ENCODE measurements at regions not wholly inside any gene's neighbourhood (a gene's known extent, or its start where the extent isn't known, plus 50 kb on each side); places are given as distances from the start of the nearest gene placed in this dataset.
"Not testable (repeated sequence)": the region's sequence is repeated elsewhere in the genome, so short reads cannot be mapped to it uniquely, and the experiment has no call there.

DNA sequence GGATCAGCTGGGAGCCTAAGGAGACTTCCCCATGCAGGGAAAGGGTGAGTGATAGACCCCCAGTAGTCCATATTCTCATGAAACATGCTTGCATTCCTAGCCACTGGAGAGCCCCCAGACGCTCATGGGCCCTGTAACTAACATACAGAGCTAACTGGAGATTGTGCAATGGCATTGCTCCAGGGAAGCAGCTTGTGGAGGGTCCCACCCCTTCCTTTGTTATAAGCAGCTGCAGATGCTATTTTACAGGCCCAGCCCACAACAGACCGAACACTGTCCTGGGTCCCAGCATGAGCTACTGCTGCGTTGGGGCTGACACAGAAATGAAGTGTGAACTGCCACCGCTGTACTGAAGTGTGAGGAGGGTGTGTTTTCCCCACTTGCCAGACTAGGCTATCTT, 1465.7 kb upstream of the DIAPH2 start:
- no peak for DNase-seq

DNA sequence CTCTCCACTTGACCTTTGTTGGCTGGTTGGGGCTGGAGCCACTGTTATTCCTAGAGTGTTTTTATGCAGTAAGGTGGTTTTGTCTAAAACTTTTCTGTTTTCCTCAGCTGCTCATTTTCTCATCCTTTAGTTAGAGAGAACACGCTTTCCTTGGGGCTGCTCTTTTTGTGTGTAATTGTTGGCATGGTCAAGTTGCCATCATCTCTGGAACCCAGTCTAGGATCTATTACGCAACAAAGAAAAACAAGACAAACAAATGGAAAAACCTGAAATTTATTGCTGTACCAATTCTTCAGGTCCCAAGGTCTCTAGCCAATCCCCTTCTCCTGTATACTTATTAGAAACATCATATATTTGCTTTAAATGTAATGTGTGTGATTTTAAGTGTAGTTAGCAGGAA, 1436.3 kb upstream of the DIAPH2 start:
- no peak for DNase-seq

DNA sequence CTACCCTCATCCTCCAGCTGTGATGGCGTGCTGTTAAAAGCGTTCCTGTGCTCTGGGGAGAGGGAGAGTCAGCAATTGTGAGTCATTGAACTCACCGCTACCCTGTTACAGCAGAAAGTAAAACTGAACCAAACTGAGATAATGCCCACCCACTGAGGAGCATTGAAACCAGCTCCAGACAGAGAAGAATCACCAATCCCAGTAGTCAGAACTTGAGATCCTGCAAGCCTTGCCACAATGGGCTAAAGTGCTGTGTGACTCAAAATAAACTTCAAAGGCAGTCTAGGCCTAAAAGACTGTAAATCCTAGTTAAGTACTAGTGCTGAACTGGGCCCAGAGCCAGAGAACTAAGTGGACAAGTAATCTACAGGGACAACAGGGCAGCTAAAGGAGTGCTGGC, 1394.2 kb upstream of the DIAPH2 start:
- DNase-seq: no peak

DNA sequence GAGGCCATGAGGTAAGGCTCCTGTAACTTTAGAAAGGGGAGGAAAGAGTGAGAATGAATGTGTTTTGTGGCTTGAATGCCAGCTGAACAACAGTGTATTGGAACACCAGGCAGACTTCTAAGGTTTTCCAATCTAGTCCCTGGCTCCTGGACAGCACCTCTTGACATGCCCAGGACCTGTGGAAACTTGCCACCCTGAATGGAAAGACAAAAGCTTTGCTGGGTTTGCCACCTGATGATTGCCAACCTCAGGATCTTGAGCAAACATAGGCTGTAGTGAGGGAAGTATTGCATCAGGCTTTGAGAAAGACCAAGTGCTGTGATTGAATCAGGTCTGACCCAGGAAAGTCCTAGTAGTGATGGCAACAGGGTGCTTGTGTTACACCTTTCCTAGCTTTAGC, 1393.1 kb upstream of the DIAPH2 start:
- no peak for DNase-seq

DNA sequence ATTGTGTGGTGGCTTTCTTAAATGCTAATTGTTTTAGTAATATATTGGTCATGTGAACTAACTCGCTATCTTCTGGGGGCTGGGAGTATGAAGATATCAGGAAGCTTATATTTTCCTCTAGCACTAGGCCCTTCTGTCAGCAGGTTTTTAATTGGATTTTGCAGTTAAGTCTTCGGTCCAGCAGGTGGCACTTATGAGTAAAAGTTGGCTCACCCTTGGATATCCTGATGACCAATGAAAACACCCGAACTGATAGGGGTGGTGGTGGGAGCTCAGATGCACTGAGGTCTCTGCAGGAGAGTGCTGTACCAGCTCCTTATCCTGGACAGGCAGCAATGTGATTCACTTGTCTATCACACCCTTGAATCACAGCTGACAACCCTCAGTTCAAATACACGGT, 1365.8 kb upstream of the DIAPH2 start:
- no peak for DNase-seq

DNA sequence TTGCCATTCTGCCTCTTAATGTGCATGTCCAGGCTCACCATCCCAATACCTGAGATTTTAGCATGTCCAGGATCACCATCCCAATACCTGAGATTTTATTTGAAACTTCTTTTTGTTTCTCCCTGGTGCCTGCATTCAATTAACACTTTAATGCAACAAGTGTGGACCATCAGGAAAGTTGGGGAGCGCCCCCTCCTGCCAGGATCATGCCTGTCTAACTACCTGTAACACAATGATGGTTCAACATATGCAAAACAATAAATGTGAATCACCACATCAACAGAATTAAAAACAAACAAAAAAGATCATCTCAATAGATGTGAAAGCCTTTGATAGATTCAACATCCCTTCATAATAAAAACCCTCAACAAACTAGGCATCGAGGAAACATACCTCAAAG, 1359.5 kb upstream of the DIAPH2 start:
- no peak for DNase-seq

DNA sequence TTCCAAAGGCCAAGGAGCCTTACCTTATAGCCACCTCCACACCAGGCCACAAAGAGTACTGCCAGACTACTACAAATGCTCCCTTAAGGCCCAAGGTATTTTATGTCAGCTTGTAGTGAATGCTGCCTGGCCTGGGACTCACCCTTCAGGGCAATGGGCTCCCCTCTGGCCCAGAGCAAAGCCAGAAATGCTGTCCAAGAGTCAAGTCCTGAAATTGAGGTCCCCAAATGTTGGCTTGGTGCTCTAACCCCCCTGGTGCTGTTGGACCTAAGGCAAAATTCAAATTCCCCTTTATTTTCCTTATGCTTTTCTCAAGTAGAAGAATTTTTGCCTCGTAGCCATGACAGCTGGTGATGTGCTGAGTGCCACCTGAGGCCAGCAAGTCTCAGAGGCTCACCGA, 1354.3 kb upstream of the DIAPH2 start:
- DNase-seq: no peak

DNA sequence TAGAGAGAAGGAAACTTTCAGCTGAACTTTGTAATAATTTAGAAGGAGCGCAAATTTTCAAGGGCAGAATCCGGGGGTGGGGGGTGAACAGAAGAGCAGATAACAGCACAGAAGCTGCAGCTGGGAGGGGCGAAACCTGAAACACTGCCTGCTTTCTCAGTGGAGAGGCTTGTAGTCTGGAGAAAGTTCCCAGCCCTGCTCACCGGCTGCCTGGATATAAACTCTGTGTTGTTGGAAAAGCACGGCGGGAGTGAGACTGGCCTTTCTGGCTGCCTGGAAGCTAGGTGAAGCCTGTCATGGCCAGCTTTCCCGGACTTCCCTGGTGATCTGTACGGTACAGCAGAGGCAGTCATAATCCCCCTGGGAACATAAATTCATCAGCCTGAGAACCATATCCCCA, 1352.1 kb upstream of the DIAPH2 start:
- DNase-seq: no peak

DNA sequence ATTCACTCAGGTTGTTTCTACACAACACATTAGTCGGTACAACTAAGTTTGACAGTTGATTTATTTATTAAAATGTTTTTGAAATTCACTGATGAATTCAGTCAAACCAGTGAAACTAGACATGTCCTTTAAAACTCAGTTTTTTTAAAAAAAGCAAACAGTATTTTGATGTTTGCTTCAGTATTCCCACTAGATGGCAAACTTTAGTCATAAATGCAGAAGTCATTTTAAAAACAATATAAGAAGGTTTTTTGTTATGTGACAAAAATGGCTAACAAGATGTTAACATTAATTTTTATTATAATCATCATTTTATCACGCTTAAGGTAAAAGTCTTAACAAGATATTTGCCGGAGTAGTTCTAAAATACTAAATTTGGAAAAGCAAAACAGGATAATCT, 1337.8 kb upstream of the DIAPH2 start:
- no peak for DNase-seq

DNA sequence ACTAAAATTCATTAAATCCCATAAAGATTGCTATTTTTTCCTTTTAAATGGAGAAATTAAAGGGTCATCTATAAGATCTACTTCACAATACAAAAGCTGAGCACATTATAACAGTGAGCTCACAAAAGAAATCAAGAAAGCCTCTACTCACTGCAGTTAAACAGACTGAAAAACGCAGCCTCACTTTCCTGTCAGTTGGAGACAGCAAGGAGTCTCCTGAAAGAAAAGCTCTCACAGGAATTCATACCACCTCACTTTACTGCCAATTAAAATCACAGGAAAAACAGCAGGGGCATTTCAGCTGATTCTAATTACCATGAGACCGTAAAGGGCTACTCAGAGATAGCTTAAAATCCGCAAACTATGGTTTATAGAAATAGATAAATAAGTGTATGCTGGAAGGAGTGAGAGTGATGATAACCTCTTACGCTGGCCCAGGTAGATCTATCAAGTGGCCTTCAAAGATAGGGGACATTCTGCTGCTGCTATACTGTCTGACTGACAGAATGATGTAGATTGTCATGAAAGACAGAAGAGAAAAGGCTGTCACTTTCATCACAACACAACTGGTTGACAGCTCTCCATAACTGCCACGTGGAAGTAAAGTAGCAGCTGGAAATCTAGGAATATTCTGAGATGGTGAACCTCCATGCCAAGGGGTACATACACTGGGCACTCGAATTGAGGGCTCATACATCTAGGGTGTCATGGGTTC, 1333.7 kb upstream of the DIAPH2 start:
- DNase-seq: no peak

DNA sequence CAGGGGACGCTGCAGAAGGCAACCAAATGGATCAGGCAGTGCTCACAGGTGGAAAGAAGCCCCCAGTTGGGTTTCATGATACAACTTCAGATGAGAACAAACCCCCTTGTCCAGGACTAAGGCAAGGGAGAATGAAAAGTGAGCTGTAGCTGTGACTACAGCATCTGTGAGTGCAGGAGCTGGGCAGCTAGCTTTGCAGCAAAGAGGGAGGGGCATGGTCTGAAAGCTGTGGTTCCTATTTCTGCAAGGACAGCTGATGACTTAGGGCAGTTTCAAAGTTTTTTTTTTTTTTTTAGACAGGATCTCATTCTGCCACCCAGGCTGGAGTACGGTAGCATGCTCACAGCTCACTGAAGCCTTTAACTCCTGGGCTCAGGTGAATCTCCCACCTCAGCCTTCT, 1317.4 kb upstream of the DIAPH2 start:
- DNase-seq: no peak

DNA sequence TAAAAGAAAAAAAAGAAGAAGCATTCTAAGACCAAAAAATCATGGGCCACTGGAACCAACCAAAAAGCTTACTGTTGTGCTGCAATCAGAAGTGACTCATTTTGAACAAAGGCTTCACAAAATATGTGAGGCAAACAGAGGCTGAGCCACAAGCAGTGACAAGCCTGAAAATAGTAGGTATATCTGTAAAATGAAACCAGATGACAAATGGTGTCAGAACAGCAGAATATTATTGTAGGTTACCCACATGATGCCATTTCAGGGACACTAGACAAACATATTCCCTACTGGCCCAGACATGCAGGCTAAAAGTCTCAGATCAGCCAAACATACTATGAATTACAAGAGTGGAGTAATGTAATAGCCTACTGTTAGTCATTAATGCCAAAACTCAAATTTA, 1301.8 kb upstream of the DIAPH2 start:
- no peak for DNase-seq

DNA sequence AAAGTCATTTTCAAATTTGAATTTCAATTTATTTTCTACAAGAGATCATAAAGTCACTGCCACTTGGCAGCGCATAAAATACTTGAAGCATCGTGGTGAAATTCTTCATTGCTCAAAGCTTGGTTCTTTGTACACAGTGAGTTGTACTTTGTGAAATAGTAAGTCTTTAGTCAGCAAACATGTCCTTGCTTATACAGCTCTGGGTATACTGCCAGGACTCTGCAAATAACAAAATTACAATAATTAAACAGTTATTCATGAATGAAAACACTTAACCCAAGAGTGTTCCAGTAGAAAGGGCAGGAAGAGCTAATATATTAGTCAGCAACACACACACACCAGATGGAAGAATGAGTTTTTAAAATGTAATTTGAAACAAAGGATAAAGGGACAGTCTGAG, 1300.9 kb upstream of the DIAPH2 start:
- DNase-seq: no peak

DNA sequence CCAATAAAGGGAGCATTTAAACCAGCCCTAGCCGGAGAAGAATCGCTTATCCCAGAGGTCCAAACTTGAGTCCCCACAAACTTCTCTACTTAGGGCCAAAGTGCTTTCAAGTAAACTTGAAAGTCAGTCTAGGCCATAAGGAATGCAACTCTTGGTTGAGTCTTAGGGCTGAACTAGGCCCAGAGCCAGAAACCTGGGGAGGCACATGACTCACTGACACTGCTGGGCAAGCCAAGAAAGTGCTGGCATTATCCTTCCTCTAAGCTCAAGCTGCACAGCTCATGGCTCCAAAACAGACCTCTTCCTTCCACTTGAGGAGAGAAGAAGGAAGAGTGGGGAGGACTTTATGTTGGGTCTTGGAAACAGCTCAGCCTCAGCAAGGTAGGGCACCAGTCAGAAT, 1257.3 kb upstream of the DIAPH2 start:
- DNase-seq: no peak

DNA sequence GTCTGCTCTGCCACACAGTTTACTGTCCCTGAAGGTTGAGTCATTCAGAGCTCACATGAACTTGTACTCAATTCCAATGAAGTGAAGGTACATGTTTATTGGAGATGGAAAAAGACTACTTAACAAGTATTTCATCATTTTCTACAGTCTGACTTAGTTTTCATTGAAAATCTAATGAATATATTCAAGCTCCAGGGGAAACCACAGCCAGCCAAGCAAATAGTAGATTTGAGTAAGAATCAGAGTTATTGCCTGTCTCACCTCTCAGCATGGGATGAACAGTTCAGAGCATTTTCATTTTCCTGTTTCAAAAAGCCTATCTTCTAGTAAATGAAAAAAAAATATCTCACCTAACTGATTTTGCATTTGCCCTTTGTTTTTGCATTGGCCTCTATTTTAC, 1249.4 kb upstream of the DIAPH2 start:
- DNase-seq: no peak

DNA sequence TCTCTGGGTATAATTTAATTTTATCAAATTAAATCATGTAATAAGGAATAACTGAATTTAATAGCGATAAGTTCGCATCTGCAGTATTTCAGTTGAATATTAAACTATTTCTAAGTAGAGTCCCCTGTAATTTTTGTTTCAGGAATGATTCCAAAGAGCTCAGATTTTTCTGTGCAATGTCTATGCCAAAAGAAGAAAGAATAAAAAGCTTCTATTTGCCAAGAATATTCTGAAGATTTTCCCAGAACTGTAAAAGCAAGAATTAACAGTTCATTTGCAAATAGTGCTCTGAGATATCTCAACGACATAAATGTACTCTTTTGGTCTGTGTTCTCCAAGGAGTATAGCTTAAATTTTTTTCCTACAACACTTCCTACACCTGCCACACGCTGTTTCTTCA, 1242.8 kb upstream of the DIAPH2 start:
- no peak for DNase-seq

DNA sequence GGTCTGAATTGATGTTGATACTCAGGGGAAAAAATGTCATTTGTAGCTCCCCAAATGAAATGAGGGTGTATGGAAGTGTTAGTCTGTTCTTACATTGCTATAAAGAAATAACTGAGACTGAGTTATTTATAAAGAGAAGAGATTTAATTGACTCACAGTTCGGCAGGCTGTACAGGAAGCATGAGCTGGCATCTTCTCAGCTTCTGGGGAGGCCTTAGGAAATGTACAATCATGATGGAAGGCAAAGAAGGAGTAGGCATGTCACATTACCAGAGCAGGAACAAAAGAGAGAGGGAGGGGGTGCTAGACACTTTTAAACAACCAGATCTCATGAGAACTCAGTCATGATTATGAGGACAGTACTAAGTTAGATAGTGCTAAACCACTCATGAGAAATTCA, 1199.9 kb upstream of the DIAPH2 start:
- no peak for DNase-seq

DNA sequence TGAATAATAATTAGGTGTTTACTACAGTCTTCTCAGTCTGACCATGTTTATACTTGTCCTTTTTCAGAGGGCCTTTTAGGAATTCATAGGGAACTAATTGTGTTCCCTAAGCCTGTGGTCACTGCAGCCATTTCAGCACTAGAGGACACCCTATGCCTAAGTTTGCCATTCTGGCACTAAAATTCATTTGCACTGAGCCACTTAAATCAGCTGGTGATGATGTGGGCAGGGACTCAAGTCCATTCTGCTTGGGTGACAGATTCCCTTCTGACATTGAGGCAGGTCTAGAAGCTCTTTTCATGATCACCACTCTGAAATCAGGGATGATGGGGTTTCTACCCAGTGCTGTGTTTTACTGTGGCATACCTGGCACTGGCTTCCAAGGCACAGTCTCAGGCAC, 1178.9 kb upstream of the DIAPH2 start:
- no peak for DNase-seq

DNA sequence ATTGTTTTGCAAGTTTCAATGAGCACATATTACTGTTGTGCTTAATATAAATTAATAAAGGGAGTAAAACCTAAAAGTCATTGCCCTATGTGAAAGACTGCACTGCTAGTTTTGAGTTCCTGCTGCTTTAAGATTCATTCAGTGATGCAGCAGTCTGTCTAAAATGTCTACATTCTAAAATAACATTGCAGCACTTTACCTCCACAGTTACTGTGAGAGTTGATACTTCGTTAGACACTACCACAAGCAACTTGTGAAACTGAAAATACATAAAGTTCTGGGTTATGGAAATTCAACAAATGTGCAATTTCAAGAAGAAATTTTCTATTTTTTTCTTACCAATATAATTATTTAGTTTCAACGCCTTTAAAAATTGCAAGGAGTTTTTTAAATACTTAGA, 1175.2 kb upstream of the DIAPH2 start:
- no peak for DNase-seq

DNA sequence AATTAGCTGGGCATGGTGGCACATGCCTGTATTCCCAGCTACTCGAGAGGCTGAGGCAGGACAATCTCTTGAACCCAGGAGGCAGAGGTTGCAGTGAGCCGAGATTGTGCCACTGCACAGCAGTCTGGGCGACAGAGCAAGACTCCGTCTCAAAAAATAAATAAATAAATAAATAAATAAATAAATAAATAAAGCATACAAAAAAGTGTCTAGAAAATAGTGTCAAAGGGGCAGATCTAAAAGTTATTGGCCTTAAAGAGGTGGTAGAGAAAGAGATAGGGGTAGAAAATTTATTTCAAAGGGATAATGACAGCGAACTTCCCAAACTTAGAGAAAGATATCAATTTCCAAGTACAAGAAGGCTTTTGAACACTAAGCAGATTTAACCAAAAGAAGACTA, 1160.6 kb upstream of the DIAPH2 start:
- not testable (repeated sequence) for DNase-seq

DNA sequence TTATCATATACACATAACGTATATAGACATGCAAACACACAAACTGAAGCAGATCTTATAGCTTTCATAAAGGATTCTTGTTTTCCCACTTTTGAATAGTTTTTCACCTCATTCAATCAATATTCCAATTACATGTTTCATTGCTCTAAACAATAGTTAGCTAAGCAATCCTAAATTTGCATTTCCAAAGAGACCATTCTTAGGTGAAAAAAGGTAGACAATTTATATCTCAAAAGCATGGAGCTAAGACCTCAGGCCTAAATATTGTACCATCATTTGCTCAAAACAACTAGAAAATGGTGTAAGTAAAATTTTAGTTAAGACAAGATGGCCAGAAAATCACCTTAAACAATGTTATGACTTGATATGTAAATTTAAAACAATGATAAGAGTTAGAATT, 1148.5 kb upstream of the DIAPH2 start:
- no peak for DNase-seq

DNA sequence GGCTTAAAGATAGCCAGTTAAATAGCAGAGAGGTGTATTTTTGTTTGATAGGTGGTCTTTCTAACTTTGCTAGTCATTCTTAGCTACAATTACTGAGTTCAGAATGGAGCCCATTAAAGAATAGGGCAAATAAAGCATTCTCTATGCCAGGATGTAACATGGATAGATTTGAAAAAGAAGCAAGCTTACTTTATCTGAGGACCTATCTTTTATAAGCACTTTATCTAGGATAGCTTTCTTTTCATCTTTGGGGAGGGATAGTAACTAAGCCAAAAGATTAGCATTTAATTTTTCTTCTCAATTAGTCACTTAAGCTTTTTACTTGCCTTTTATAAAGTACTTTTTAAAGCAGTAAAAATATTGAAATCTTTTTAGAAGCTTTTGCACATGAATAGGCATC, 1148.0 kb upstream of the DIAPH2 start:
- no peak for DNase-seq

DNA sequence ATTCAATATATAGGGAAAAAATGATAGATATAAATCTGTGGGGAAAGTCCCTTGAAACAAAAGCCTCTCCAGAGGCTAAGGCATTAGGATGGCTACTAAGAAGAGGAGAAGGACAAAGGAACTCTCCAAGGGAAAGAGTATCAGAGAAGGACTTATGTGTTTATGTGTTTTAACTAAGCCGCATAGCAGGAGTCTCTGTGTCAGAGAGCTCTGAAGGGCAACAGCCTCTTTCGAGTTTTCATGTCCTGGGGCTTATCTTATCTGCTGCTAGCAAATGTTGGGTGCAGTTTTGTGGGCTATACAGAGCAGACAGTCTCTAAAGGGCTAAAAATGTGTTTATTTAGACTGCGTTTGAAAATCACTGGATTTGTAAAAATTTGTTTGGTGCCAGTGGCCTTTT, 1145.6 kb upstream of the DIAPH2 start:
- DNase-seq: no peak

DNA sequence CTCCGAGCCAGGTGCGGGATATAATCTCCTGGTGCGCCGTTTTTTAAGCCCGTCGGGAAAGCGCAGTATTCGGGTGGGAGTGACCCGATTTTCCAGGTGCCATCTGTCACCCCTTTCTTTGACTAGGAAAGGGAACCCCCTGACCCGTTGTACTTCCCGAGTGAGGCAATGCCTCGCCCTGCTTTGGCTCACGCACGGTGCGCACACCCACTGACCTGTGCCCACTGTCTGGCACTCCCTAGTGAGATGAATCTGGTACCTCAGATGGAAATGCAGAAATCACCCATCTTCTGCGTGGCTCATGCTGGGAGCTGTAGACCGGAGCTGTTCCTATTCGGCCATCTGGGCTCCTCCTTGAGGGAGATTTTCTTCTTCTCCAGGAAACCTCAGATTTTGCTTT, 1135.1 kb upstream of the DIAPH2 start:
- DNase-seq: not testable (repeated sequence)

DNA sequence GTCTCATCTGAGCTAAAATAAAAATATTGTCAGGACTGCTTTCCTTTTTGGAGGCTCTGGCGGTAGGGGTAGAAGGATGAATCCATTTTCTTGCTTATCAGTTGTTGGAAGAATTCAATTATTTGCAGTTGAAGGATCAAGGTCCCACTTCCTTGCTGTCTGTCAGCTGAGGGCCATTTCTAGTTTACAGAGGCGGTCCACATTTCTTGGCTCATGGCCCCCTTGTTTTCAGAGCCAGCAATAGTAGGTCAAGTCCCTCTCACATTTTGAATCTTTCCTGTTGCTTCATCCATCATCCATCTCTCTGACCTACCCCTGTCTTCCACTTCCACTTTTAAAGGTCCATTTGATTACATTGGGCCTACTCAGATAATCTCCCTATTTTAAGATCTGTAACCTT, 1099.3 kb upstream of the DIAPH2 start:
- DNase-seq: no peak

DNA sequence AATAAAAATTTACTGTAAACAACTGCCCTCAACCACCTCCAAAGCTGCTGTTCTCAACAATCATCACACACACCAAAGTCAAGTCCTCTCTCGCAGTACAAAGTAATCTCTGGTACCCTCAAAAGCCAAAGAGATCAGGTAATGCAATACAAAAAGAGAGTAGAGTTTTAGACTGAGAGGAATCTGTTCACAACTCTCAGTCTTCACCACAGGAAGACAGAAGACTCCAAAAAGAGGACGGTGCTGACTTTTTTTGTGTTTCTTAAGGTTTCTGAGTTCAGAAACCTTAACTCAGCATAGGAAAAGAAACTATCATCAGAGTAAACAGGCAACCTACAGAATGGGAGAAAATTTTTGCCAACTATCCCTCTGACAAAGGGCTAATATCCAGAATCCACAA, 1072.3 kb upstream of the DIAPH2 start:
- no peak for DNase-seq
